ENCODE measurements at regions not wholly inside any gene's neighbourhood (a gene's known extent, or its start where the extent isn't known, plus 50 kb on each side); places are given as distances from the start of the nearest gene placed in this dataset.

DNA sequence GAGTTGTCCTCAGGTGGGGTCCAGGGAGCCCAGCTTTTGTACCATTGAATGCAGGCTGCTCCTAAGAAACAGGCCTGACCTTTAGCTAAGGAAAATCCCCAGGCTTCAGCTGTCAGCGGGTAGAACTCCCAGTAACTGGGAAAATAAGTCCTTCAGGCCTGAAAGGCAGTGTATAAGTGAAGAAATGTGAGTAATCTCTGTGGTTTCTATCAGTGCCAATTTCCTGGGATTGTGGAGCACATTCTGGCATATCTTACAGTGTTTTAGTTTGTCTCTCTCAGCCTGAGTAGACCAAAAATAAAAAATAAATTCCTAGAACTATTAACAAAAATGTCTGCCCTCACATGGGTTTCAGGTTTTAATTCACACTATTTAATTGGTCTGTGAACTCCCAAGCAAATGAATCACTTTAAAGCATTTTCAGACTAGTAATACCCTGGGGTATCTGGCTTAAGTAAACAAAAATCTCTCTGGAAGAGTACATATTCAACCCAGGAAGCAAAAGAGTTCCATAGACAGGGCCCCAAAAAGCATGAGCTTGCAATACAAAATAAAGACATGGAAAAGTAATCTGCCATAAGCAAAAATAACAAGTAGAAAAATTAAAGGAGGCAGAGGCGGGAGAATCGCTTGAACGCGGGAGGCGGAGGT lies 566.2 kb upstream of the NOX3 start:
- TF ChIP-seq, protein P1, sequence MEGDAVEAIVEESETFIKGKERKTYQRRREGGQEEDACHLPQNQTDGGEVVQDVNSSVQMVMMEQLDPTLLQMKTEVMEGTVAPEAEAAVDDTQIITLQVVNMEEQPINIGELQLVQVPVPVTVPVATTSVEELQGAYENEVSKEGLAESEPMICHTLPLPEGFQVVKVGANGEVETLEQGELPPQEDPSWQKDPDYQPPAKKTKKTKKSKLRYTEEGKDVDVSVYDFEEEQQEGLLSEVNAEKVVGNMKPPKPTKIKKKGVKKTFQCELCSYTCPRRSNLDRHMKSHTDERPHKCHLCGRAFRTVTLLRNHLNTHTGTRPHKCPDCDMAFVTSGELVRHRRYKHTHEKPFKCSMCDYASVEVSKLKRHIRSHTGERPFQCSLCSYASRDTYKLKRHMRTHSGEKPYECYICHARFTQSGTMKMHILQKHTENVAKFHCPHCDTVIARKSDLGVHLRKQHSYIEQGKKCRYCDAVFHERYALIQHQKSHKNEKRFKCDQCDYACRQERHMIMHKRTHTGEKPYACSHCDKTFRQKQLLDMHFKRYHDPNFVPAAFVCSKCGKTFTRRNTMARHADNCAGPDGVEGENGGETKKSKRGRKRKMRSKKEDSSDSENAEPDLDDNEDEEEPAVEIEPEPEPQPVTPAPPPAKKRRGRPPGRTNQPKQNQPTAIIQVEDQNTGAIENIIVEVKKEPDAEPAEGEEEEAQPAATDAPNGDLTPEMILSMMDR (IDR thresholded peaks at IDR 0.05) = no peak
- no peak for TF ChIP-seq POLR2AphosphoS5 (IDR thresholded peaks at IDR 0.05)
- no peak for TF ChIP-seq EP300 (IDR thresholded peaks at IDR 0.05; ENCODE audit: low read depth)
- TF ChIP-seq POLR2A (IDR thresholded peaks at IDR 0.05) = no peak
